ENCODE measurements at regions not wholly inside any gene's neighbourhood (a gene's known extent, or its start where the extent isn't known, plus 50 kb on each side); places are given as distances from the start of the nearest gene placed in this dataset.

GRCh38 chr3:117120014-117120413 lies 410.4 kb downstream of the TUSC7 start:
- no peaks in the 10 kb centered on the region for H3K79me2 ChIP-seq (ENCODE audit: low read depth)
- no peaks in the 10 kb centered on the region for H3K9me3 ChIP-seq (ENCODE audit: insufficient read depth, low read depth)
- H3K27me3 ChIP-seq (ENCODE audit: insufficient read depth, low read depth) = no peaks in the 10 kb centered on the region
- no peak overlapping the region for H3K4me2 ChIP-seq
- TF ChIP-seq, protein P1, sequence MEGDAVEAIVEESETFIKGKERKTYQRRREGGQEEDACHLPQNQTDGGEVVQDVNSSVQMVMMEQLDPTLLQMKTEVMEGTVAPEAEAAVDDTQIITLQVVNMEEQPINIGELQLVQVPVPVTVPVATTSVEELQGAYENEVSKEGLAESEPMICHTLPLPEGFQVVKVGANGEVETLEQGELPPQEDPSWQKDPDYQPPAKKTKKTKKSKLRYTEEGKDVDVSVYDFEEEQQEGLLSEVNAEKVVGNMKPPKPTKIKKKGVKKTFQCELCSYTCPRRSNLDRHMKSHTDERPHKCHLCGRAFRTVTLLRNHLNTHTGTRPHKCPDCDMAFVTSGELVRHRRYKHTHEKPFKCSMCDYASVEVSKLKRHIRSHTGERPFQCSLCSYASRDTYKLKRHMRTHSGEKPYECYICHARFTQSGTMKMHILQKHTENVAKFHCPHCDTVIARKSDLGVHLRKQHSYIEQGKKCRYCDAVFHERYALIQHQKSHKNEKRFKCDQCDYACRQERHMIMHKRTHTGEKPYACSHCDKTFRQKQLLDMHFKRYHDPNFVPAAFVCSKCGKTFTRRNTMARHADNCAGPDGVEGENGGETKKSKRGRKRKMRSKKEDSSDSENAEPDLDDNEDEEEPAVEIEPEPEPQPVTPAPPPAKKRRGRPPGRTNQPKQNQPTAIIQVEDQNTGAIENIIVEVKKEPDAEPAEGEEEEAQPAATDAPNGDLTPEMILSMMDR (conservative IDR thresholded peaks at IDR 0.05) = no peak
- TF ChIP-seq EZH2 (IDR thresholded peaks at IDR 0.05; ENCODE audit: low read depth) = no peak
- intact Hi-C loops (cut with micrococcal nuclease; ENCODE audit: unreplicated experiment) = no loop called here
- H3K9me2 ChIP-seq (ENCODE audit: insufficient read depth) = no peaks in the 10 kb centered on the region
- BruUV-seq (replicated peaks) = no TSS peak
- ChIA-PET POLR2A (ENCODE audit: unreplicated experiment) (no interaction called here), CTCF (no interaction called here)
- no peak overlapping the region for H2AFZ ChIP-seq
- no peak overlapping the region for H3K27ac ChIP-seq
- DNase-seq = no peak
- H3K36me3 ChIP-seq (ENCODE audit: low read depth) = no peaks in the 10 kb centered on the region
- no peaks in the 10 kb centered on the region for H3F3A ChIP-seq (ENCODE audit: insufficient read depth, low read depth)
- no peaks in the 10 kb centered on the region for H3K4me1 ChIP-seq (replicated peaks; ENCODE audit: insufficient read depth)
- no peaks in the 10 kb centered on the region for H4K20me1 ChIP-seq (ENCODE audit: insufficient read depth)
- H3K4me3 ChIP-seq = no peak overlapping the region

GRCh38 chr3:117122609-117123008 lies 413.0 kb downstream of the TUSC7 start:
- Histone ChIP-seq H3K4me3 (no peak overlapping the region), H3K9me3 (ENCODE audit: insufficient read depth, low read depth) (no peaks in the 10 kb centered on the region), H3K27me3 (ENCODE audit: insufficient read depth, low read depth) (no peaks in the 10 kb centered on the region), H3K4me2 (no peak overlapping the region), H3K9me2 (ENCODE audit: insufficient read depth) (no peaks in the 10 kb centered on the region), H3K4me1 (replicated peaks; ENCODE audit: insufficient read depth) (no peaks in the 10 kb centered on the region), H3K79me2 (ENCODE audit: low read depth) (no peaks in the 10 kb centered on the region), H2AFZ (no peak overlapping the region), H3K36me3 (ENCODE audit: low read depth) (no peaks in the 10 kb centered on the region), H3F3A (ENCODE audit: insufficient read depth, low read depth) (no peaks in the 10 kb centered on the region), H4K20me1 (ENCODE audit: insufficient read depth) (no peaks in the 10 kb centered on the region), H3K27ac (no peak overlapping the region)
- CTCF ChIA-PET = no interaction called here
- TF ChIP-seq, protein P1 (conservative IDR thresholded peaks at IDR 0.05) = no peak
- no peak for TF ChIP-seq EZH2 (IDR thresholded peaks at IDR 0.05; ENCODE audit: low read depth)
- POLR2A ChIA-PET (ENCODE audit: unreplicated experiment) = no interaction called here
- no peak for DNase-seq
- intact Hi-C loops (cut with micrococcal nuclease; ENCODE audit: unreplicated experiment) = no loop called here
- no TSS peak for BruUV-seq (replicated peaks)

- no peak for DNase-seq
- H2AFZ ChIP-seq = no peak overlapping the region
- no TSS peak for BruUV-seq (replicated peaks)
- H3K9me2 ChIP-seq (ENCODE audit: insufficient read depth) = no peaks in the 10 kb centered on the region
- H3K4me3 ChIP-seq = no peak overlapping the region
- ChIA-PET POLR2A (ENCODE audit: unreplicated experiment) (no interaction called here), CTCF (no interaction called here)
- intact Hi-C loops (cut with micrococcal nuclease; ENCODE audit: unreplicated experiment) = no loop called here
- no peaks in the 10 kb centered on the region for H3K4me1 ChIP-seq (replicated peaks; ENCODE audit: insufficient read depth)
- H4K20me1 ChIP-seq (ENCODE audit: insufficient read depth) = no peaks in the 10 kb centered on the region
- H3K9me3 ChIP-seq (ENCODE audit: insufficient read depth, low read depth) = no peaks in the 10 kb centered on the region
- no peak overlapping the region for H3K4me2 ChIP-seq
- no peak overlapping the region for H3K27ac ChIP-seq
- no peaks in the 10 kb centered on the region for H3K79me2 ChIP-seq (ENCODE audit: low read depth)
- H3F3A ChIP-seq (ENCODE audit: insufficient read depth, low read depth) = no peaks in the 10 kb centered on the region
- no peaks in the 10 kb centered on the region for H3K36me3 ChIP-seq (ENCODE audit: low read depth)
- TF ChIP-seq, protein P1 (conservative IDR thresholded peaks at IDR 0.05) = no peak
- TF ChIP-seq EZH2 (IDR thresholded peaks at IDR 0.05; ENCODE audit: low read depth) = no peak
- H3K27me3 ChIP-seq (ENCODE audit: insufficient read depth, low read depth) = no peaks in the 10 kb centered on the region; the same call in 1 of the 2 replicates
Observed at GRCh38 chr3:117126460-117126859, 416.9 kb downstream of the TUSC7 start.

Measured in PC-9 (cell line).